ENCODE measurements at regions not wholly inside any gene's neighbourhood (a gene's known extent, or its start where the extent isn't known, plus 50 kb on each side); places are given as distances from the start of the nearest gene placed in this dataset.
"Not testable (repeated sequence)": the region's sequence is repeated elsewhere in the genome, so short reads cannot be mapped to it uniquely, and the experiment has no call there.

DNA sequence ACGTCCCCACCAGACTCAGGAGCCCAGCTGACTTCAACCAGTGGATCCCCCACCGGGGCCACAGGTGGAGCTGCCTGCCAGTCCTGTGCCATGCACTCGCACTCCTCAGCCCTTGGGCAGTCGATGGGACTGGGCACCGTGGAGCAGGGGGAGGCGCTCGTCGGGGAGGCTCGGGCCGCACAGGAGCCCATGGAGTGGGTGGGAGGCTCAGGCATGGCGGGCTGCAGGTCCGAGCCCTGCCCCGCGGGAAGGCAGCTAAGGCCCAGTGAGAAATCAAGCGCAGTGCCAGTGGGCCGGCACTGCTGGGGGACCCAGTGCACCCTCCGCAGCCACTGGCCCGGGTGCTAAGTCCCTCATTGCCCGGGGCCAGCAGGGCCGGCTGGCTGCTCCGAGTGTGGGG is 52.3 kb upstream of the LRRC30 start:
- not testable (repeated sequence) for H3K36me3 ChIP-seq (ENCODE audit: insufficient read depth, low read length); DNase-seq (ENCODE audit: low read depth, low spot score); H3K27ac ChIP-seq; H3K9me3 ChIP-seq (ENCODE audit: low read depth, low read length); H3K4me3 ChIP-seq; H3K9ac ChIP-seq (ENCODE audit: insufficient read length)

DNA sequence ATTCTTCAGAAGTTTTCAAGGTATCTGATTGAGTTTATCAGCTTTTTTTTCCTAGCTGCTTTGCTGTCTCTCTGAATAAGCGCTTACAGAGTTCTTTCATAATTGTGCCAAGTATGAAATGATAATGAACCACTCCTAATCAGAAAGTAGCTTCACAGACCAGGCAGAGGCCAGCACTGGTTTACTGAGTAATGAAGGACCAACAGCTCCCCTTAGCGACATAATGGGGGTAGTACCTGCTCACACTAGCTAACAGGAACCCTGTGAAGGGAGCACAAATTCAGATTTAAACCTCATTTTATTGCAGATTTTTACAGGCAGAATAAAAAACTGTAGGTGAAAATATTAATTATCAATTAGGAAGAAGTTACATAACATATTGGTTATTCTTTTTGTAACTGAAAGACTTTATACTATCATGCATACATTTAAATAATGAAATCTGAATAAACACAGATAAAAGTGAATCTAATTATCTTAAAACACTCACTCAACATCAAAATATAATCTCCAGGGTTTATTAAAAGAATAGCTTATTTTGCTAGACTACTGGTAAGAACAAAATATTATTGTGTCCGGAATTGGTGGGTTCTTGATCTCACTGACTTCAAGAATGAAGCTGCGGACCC is 53.7 kb upstream of the LRRC30 start:
- DNase-seq (ENCODE audit: low read depth, low spot score): peak; percentile 63
- no peaks in the 10 kb centered on the region for H3K36me3 ChIP-seq (ENCODE audit: insufficient read depth, low read length)
- TF ChIP-seq POLR2AphosphoS5 (IDR thresholded peaks at IDR 0.05; ENCODE audit: borderline replicate concordance, low read depth, low read length) (no peak), EZH2 (IDR thresholded peaks at IDR 0.05) (no peak), FOXP2 (optimal IDR thresholded peaks at IDR 0.05; ENCODE audit: control extremely low read depth, extremely low read length, insufficient read depth) (no peak)
- H3K9ac ChIP-seq (ENCODE audit: insufficient read length): no peak overlapping the region
- no peak overlapping the region for H3K4me3 ChIP-seq
- H3K9me3 ChIP-seq (ENCODE audit: low read depth, low read length): no peaks in the 10 kb centered on the region
- H3K27ac ChIP-seq: no peak overlapping the region

DNA sequence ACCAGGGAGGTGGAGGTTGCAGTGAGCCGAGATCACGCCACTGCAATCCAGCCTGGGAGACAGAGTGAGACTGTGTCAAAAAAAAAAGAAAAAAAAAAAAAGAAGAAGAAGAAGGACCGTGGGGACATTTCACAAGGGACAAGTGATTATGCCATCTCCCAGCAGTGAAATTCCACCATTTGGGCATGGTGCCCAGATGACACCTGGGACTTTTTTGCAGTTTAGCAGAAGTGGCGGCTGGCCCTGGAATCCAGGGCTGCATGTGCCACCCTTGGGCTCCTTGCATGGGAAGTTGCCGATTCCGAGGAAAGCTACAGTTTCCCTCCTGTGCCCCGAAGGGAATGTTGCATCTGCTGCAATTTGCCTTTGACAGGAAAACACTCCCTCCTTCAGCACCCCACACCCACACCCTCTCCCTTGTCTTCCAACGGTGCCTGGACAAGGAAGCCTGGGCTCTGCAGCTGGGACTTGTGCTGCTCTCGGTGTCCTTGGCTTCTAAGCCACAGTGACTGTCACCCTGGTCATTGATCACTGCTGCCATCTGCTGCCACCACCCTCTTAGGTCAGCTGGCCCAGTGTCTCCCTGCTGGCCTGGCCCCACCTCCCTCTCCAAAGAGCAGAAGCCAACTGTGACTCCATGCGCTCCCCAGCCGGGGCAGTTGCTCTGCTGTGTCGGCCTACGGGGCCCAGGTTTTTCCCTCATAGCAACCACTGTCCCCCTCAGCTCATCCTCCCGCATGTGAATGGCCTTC is 56.4 kb upstream of the LRRC30 start:
- no peak overlapping the region for H3K9ac ChIP-seq (ENCODE audit: insufficient read length)
- no peak overlapping the region for H3K27ac ChIP-seq
- H3K4me3 ChIP-seq: no peak overlapping the region
- H3K9me3 ChIP-seq (ENCODE audit: low read depth, low read length): no peaks in the 10 kb centered on the region
- TF ChIP-seq FOXP2 (optimal IDR thresholded peaks at IDR 0.05; ENCODE audit: control extremely low read depth, extremely low read length, insufficient read depth): no peak
- TF ChIP-seq EZH2 (IDR thresholded peaks at IDR 0.05): no peak
- no peak for TF ChIP-seq POLR2AphosphoS5 (IDR thresholded peaks at IDR 0.05; ENCODE audit: borderline replicate concordance, low read depth, low read length)
- no peaks in the 10 kb centered on the region for H3K36me3 ChIP-seq (ENCODE audit: insufficient read depth, low read length)
- DNase-seq (ENCODE audit: low read depth, low spot score): no peak

DNA sequence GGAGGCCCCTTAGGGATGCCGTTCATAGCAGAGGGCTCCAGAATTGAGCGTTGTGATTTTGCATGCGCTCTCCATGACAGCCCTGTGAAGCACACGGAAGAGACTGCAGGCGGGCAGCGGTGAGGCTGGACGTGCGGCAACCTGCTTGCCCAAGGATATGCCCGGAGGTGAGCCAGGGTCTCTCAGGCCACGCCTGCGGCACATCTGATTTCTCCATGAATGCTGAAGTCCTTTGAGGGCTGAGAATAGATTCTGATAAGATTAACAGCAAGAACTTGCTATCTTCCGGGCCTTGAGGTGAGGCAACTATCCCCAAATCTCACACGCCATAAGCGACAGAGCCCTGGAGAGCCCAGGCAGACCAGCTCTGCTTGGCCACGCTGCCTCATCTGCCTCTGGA is 55.6 kb upstream of the LAMA1 start:
- Histone ChIP-seq H3K9ac (ENCODE audit: insufficient read length) (no peak overlapping the region), H3K4me3 (no peak overlapping the region), H3K36me3 (ENCODE audit: insufficient read depth, low read length) (no peaks in the 10 kb centered on the region), H3K27ac (no peak overlapping the region), H3K9me3 (ENCODE audit: low read depth, low read length) (no peaks in the 10 kb centered on the region)
- TF ChIP-seq EZH2 (IDR thresholded peaks at IDR 0.05) (no peak), FOXP2 (optimal IDR thresholded peaks at IDR 0.05; ENCODE audit: control extremely low read depth, extremely low read length, insufficient read depth) (no peak), POLR2AphosphoS5 (IDR thresholded peaks at IDR 0.05; ENCODE audit: borderline replicate concordance, low read depth, low read length) (no peak)
- DNase-seq (ENCODE audit: low read depth, low spot score): no peak

DNA sequence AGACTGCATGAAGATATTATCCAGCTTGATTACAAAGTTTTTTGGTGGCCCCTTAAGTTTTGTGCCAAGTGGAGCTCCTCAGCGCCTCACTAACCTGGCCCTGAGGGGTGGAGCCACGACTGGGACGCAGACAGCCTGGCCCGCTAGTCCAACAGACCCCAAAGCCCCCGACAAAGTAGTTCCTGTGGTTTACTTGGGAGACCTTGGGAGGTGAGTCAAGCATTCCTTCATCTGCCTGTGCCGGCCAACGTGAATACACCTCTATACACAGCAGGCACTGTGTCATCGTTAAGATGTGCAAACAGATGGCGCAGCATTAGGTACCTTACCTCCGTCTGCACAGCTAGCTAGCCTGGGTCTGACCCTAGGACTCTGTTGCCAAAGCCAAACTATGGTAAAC is 55.0 kb upstream of the LAMA1 start:
- Histone ChIP-seq H3K9ac (ENCODE audit: insufficient read length) (no peak overlapping the region), H3K4me3 (no peak overlapping the region)
- TF ChIP-seq EZH2 (IDR thresholded peaks at IDR 0.05): no peak
- TF ChIP-seq POLR2AphosphoS5 (IDR thresholded peaks at IDR 0.05; ENCODE audit: borderline replicate concordance, low read depth, low read length): no peak
- TF ChIP-seq FOXP2 (optimal IDR thresholded peaks at IDR 0.05; ENCODE audit: control extremely low read depth, extremely low read length, insufficient read depth): no peak

DNA sequence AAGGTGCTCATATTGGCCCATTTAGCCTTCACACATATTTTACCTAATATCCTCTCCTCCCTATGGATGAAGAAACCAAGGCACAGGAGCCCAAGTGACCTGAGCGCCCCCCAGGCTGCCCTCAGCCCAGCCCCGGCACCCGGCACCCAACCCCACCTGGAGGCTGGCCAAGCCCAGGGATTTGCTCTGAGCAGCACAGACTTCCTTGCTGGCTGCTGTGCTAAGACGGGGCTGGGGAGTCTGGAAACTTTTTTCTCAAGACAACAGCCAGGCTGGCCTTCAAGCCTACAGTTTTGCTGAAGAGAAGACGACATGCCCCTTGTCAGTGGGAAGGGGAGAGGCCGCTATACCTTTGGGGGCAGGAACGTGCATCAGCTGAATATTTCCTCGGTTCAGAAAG is 52.7 kb upstream of the LAMA1 start:
- Histone ChIP-seq H3K9me3 (ENCODE audit: low read depth, low read length) (no peaks in the 10 kb centered on the region), H3K9ac (ENCODE audit: insufficient read length) (no peak overlapping the region), H3K27ac (no peak overlapping the region), H3K36me3 (ENCODE audit: insufficient read depth, low read length) (no peaks in the 10 kb centered on the region), H3K4me3 (no peak overlapping the region)
- TF ChIP-seq FOXP2 (optimal IDR thresholded peaks at IDR 0.05; ENCODE audit: control extremely low read depth, extremely low read length, insufficient read depth) (no peak), EZH2 (IDR thresholded peaks at IDR 0.05) (no peak), POLR2AphosphoS5 (IDR thresholded peaks at IDR 0.05; ENCODE audit: borderline replicate concordance, low read depth, low read length) (no peak)
- DNase-seq (ENCODE audit: low read depth, low spot score): no peak

More for the DNA sequence above, 55.0 kb upstream of the LAMA1 start:
- DNase-seq (ENCODE audit: low read depth, low spot score): no peak
- Histone ChIP-seq H3K36me3 (ENCODE audit: insufficient read depth, low read length) (no peaks in the 10 kb centered on the region), H3K9me3 (ENCODE audit: low read depth, low read length) (no peaks in the 10 kb centered on the region), H3K27ac (no peak overlapping the region)

DNA sequence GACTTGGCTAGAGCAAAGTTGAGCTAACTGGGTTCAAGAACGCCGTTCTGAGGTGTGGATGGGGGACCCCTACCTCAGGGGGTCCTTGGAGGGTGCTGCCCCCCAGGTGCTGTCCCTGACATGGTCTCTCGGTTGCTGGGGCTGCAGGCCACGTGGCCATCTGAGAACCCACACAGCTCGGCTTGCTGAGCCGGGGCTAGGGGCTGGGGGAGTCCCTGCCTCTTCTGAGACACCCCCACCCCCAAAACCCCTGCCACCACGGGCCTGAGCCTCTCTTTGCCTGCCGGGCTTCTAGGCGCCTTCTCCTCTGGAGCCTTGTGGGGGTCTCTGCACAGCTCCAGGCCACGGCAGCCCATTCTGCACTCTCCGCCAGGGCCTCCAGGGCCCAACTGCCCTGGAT is 52.0 kb upstream of the LAMA1 start:
- DNase-seq (ENCODE audit: low read depth, low spot score): no peak
- Histone ChIP-seq H3K4me3 (no peak overlapping the region), H3K9ac (ENCODE audit: insufficient read length) (no peak overlapping the region), H3K27ac (no peak overlapping the region), H3K36me3 (ENCODE audit: insufficient read depth, low read length) (no peaks in the 10 kb centered on the region), H3K9me3 (ENCODE audit: low read depth, low read length) (no peaks in the 10 kb centered on the region)
- TF ChIP-seq EZH2 (IDR thresholded peaks at IDR 0.05): no peak
- TF ChIP-seq POLR2AphosphoS5 (IDR thresholded peaks at IDR 0.05; ENCODE audit: borderline replicate concordance, low read depth, low read length): no peak
- no peak for TF ChIP-seq FOXP2 (optimal IDR thresholded peaks at IDR 0.05; ENCODE audit: control extremely low read depth, extremely low read length, insufficient read depth)

DNA sequence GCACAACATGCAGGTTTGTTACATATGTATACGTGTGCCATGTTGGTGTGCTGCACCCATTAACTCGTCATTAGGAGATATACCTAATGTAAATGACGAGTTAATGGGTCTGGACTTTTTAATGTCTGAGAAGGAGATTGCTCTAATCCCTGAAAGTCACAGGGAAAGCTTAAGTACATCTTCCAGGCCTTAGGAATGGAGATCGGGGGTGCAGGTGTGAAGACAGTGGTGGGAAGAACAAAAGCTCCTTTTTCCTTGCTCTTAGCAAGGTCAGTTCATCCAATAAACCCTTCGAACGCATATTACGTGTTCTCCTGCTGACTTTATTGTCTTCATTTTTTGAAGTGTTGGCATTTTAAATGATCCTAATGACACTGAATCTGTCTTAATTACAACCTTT is 50.8 kb upstream of the LAMA1 start:
- Histone ChIP-seq H3K36me3 (ENCODE audit: insufficient read depth, low read length) (no peaks in the 10 kb centered on the region), H3K9me3 (ENCODE audit: low read depth, low read length) (no peaks in the 10 kb centered on the region), H3K27ac (no peak overlapping the region), H3K4me3 (no peak overlapping the region), H3K9ac (ENCODE audit: insufficient read length) (no peak overlapping the region)
- no peak for DNase-seq (ENCODE audit: low read depth, low spot score)
- TF ChIP-seq FOXP2 (optimal IDR thresholded peaks at IDR 0.05; ENCODE audit: control extremely low read depth, extremely low read length, insufficient read depth) (no peak), POLR2AphosphoS5 (IDR thresholded peaks at IDR 0.05; ENCODE audit: borderline replicate concordance, low read depth, low read length) (no peak), EZH2 (IDR thresholded peaks at IDR 0.05) (no peak)
